Activated CD4-positive, alpha-beta memory T cell treated with anti-CD3 and anti-CD28 coated beads for 36 hours (primary cell): ENCODE measurements at regions not wholly inside any gene's neighbourhood (a gene's known extent, or its start where the extent isn't known, plus 50 kb on each side); places are given as distances from the start of the nearest gene placed in this dataset.
"Not testable (repeated sequence)": the region's sequence is repeated elsewhere in the genome, so short reads cannot be mapped to it uniquely, and the experiment has no call there.

Source experiments
- CTCF ChIA-PET: fragments of 350-600 bp; sonication (Branson Sonifier 250); formaldehyde crosslinking; loops from one replicate; lab custom pipeline; 2021; ENCODE audit warnings: antibody characterized with exemption, inconsistent platforms; lab: Charles Lee
- POLR2A ChIA-PET: fragments of 350-600 bp; sonication (Branson Sonifier 250); formaldehyde crosslinking; loops from one replicate; lab custom pipeline; 2021; ENCODE audit warnings: antibody characterized with exemption; lab: Charles Lee
- DNase-seq: peaks from one replicate; pipeline ENCODE4 v3.0.0-alpha.2; 2020
- H3K27ac Mint-ChIP-seq: one replicate; pipeline ENCODE4 v1.8.0; 2021; ENCODE audit warnings: mixed read lengths
- H3K27me3 Mint-ChIP-seq: one replicate; pipeline ENCODE4 v1.8.0; 2021; ENCODE audit warnings: mixed read lengths
- H3K36me3 Mint-ChIP-seq: one replicate; pipeline ENCODE4 v1.8.0; 2021; ENCODE audit warnings: mixed read lengths
- H3K4me1 Mint-ChIP-seq: one replicate; pipeline ENCODE4 v1.8.0; 2021; ENCODE audit warnings: low read depth, mixed read lengths
- H3K4me3 Mint-ChIP-seq: one replicate; pipeline ENCODE4 v1.8.0; 2021; ENCODE audit warnings: mild to moderate bottlenecking, mixed read lengths
- H3K9me3 Mint-ChIP-seq: one replicate; pipeline ENCODE4 v1.8.0; 2021; ENCODE audit warnings: mixed read lengths
- intact Hi-C: fragments of 100-400 bp; cut with micrococcal nuclease; formaldehyde crosslinking; loops from one replicate; pipeline ENCODE4 v1.15.1; 2023

DNA sequence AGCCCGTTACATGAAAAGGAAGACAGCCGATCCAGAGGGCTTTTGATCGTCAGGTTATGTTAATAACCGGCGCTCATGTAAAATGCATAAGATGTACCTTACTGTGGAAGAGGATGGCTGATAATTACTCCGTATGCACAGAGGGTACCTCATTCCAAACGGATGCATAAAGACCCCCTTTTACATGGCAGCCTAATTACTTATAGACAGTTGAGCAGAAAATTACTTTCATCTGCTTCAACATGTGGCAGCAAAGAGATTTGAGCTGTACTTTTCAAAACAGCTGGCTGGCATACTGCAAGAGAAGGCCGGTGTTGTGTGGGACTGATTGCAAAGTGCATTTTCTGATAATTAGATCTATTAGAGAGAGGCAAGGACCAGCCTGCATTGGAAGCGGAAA lies 103.4 kb downstream of the SHOX start:
- ChIA-PET CTCF (no interaction called here), POLR2A (no interaction called here)
- intact Hi-C loops = no loop called here
- no peak for DNase-seq
- peaks cover 5% of the 10 kb centered on the region for H3K9me3 Mint-ChIP-seq
- H3K27ac Mint-ChIP-seq = no peak overlapping the region
- H3K27me3 Mint-ChIP-seq = no peaks in the 10 kb centered on the region
- H3K4me3 Mint-ChIP-seq = no peak overlapping the region
- no peaks in the 10 kb centered on the region for H3K4me1 Mint-ChIP-seq
- H3K36me3 Mint-ChIP-seq = no peaks in the 10 kb centered on the region

DNA sequence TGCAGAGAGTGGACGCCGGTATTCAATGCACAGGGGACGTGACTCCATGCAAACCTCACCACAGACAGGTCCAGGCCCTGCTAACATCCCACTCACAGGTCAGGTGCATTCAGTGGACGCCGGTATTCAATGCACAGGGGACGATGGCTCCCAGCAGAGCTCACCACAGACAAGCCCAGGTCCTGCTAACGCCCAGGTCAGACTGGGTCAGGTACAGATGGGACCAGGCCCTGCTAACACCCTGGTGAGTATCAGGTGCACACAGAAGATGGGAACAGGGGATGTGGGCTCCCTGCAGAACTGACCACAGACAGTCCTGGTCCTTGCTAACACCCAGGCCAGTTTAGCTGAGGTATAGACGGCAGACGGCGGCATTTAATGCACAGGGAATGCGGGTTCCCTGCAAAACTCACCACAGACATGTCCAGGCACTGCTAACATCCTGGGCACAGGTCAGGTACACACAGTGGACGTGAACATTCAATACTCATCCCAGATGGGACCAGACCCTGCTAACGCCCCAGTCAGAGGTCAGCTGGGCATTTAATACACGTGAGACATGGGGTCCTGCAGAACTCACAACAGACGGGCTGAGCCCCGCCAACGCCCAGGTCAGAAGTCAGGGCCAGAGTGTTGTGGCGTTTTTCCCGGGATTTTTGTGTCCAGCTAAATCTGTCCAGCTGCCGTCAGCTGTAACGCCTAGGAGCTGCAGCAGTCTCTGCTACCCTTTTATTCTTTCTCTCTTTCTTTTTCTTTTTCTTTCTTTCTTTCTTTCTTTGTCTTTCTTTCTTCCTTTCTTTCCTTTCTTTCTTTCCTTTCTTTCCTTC lies 99.2 kb downstream of the SHOX start:
- Mint-ChIP-seq H3K9me3 (peaks cover 6% of the 10 kb centered on the region), H3K4me1 (no peaks in the 10 kb centered on the region)
- intact Hi-C loops = no loop called here

DNA sequence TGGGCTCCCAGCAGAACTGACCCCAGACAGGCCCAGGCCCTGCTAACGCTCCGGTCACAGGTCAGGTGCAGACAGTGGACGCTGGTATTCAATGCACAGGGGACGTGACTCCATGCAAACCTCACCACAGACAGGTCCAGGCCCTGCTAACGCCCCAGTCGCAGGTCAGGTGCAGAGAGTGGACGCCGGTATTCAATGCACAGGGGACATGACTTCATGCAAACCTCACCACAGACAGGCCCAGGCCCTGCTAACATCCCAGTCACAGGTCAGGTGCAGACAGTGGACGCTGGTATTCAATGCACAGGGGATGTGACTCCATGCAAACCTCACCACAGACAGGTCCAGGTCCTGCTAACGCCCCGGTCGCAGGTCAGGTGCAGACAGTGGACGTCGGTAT lies 98.5 kb downstream of the SHOX start:
- H3K27me3 Mint-ChIP-seq, CTCF ChIA-PET, POLR2A ChIA-PET, intact Hi-C loops, H3K36me3 Mint-ChIP-seq, DNase-seq, H3K27ac Mint-ChIP-seq, H3K4me1 Mint-ChIP-seq, H3K4me3 Mint-ChIP-seq: not testable (repeated sequence)
- peaks cover 11% of the 10 kb centered on the region for H3K9me3 Mint-ChIP-seq

More for the DNA sequence above, 99.2 kb downstream of the SHOX start:
- POLR2A ChIA-PET = no interaction called here
- Mint-ChIP-seq H3K4me3 (no peak overlapping the region), H3K27ac (no peak overlapping the region), H3K27me3 (no peaks in the 10 kb centered on the region), H3K36me3 (no peaks in the 10 kb centered on the region)
- DNase-seq = no peak
- CTCF ChIA-PET = no interaction called here

DNA sequence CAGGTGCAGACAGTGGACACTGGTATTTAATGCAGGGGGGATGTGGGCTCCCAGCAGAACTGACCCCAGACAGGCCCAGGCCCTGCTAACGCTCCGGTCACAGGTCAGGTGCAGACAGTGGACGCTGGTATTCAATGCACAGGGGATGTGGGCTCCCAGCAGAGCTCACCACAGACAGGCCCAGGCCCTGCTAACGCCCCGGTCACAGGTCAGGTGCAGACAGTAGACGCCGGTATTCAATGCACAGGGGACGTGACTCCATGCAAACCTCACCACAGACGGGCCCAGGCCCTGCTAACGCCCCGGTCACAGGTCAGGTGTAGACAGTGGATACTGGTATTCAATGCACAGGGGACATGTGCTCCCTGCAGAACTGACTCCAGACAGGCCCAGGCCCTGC lies 98.0 kb downstream of the SHOX start:
- H3K27ac Mint-ChIP-seq, DNase-seq, H3K4me1 Mint-ChIP-seq, H3K4me3 Mint-ChIP-seq, intact Hi-C loops, POLR2A ChIA-PET, CTCF ChIA-PET, H3K27me3 Mint-ChIP-seq, H3K36me3 Mint-ChIP-seq: not testable (repeated sequence)
- H3K9me3 Mint-ChIP-seq = peaks cover 16% of the 10 kb centered on the region

DNA sequence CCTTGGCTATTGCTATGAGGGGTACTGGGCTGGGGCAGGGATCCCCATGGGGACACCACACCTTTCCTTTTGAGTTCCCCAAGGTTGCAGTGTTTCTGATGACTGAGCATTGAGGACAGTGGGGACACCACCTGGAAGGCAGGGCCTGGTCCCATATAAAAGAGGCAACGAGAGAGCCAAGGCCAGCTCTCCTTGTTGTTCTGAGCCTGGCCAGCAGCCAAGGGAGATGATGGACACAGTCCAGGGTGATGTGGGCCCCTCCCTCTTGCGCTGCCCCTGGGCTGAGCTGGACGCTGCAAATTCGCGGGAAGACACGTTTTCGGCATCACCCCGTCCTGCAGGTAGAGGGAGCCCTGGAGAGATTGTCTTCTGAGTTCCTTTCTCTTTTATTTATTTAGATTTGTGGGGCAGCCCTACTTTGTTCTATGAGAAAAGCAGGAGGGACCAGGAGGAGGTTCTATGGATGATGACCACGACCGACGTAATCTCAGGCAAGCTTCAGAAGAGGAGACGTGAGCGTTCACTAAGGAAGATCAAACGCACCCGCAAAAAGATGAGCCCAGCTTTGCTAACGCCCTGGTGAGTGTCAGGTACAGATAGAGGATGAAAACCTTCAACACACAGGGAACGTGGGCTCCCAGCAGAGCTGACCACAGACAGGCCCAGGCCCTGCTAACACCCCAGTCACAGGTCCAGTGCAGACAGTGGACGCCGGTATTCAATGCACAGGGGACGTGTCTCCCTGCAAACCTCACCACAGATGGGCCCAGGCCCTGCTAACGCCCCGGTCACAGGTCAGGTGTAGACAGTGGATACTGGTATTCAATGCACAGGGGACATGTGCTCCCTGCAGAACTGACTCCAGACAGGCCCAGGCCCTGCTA lies 97.4 kb downstream of the SHOX start:
- H3K27ac Mint-ChIP-seq = no peak overlapping the region

DNA sequence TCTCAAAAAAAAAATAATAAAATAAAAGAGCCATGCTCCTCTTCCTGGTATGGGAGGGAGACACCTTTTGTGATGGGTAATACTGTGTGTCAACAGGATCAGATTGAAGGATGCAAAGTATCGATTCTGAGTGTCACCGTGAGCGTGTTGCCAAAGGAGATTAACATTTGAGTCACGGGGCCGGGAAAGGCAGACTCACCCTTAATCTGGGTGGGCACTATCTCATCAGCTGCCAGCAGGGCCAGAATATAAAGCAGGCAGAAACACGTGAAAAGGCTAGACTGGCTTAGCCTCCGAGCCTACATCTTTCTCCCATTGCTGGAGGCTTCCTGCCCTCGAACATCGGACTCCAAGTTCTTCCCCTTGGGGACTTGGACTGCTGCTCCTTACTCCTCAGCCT lies 95.4 kb downstream of the SHOX start:
- ChIA-PET CTCF (no interaction called here), POLR2A (no interaction called here)
- Mint-ChIP-seq H3K9me3 (peaks cover 20% of the 10 kb centered on the region), H3K27me3 (no peaks in the 10 kb centered on the region), H3K4me1 (no peaks in the 10 kb centered on the region), H3K27ac (no peak overlapping the region), H3K4me3 (no peak overlapping the region), H3K36me3 (no peaks in the 10 kb centered on the region)
- intact Hi-C loops = no loop called here
- DNase-seq = no peak

More for the DNA sequence above, 97.4 kb downstream of the SHOX start:
- intact Hi-C loops = no loop called here
- ChIA-PET POLR2A (no interaction called here), CTCF (no interaction called here)
- Mint-ChIP-seq H3K27me3 (no peaks in the 10 kb centered on the region), H3K4me1 (no peaks in the 10 kb centered on the region), H3K36me3 (no peaks in the 10 kb centered on the region), H3K4me3 (no peak overlapping the region), H3K9me3 (peaks cover 20% of the 10 kb centered on the region)
- no peak for DNase-seq

DNA sequence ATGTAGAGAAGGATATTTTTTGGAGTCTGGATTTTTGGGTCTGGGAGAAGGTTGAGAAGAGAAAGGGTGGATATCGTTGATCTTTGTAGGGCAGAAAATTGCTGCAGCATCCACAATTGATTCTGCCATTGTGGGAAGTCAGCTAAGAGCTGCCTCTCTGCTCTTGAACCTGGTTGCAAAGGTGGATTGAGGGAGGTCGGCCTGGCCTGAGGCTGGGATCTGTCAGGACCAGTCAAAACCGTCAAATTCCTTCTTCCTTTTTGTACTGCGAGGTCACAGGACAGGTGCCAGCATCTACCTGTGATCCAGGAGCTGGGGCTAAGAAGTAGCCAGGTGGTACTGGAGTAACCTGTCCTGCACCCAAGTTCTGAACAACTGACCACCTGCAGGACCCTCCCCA lies 93.7 kb downstream of the SHOX start:
- Mint-ChIP-seq H3K27me3 (no peaks in the 10 kb centered on the region), H3K9me3 (peaks cover 26% of the 10 kb centered on the region), H3K4me1 (no peaks in the 10 kb centered on the region), H3K36me3 (no peaks in the 10 kb centered on the region), H3K4me3 (no peak overlapping the region), H3K27ac (no peak overlapping the region)
- no peak for DNase-seq
- CTCF ChIA-PET = no interaction called here
- POLR2A ChIA-PET = no interaction called here
- intact Hi-C loops = no loop called here

DNA sequence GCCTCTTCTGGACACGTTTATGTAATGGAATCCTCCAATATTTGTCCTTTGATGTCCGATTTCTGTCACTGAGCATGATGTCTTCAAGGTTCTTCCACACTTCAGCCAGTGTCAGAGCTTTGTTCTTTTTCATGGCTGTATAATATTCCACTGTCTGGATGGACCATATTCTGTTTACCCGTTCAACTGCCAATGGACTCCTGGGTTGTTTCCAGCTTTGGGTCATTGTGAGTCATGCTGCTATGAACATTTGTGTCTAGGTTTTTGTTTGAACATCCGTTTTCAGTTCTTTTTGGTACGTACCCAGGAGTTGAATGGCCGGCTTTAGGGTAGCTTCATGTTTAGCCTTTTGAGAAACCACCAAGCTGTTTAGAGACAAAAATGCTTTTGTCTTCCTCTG lies 93.2 kb downstream of the SHOX start:
- ChIA-PET CTCF (no interaction called here), POLR2A (no interaction called here)
- Mint-ChIP-seq H3K27ac (no peak overlapping the region), H3K4me1 (no peaks in the 10 kb centered on the region), H3K9me3 (peaks cover 28% of the 10 kb centered on the region), H3K27me3 (no peaks in the 10 kb centered on the region), H3K4me3 (no peak overlapping the region), H3K36me3 (no peaks in the 10 kb centered on the region)
- intact Hi-C loops = no loop called here
- no peak for DNase-seq

DNA sequence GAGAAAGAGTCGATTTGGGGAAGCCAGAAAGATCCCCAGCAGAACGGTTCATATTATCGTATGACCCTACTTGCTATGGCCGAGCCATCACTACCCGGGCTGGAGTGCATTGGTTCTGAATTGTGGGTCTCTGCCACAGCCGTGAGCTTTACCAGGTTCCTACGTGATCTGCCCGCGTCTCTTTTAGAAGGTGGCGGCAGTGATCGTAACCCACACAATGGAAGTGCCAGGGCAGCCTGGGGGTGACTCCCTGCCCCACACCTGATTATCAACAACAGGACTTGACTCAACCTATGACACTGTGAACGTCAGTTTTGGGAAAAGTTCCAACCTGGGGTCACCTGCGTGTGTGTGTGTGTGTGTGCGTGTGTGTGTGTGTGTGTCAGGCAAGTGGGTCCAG lies 90.8 kb downstream of the SHOX start:
- POLR2A ChIA-PET = no interaction called here
- no peak for DNase-seq
- Mint-ChIP-seq H3K4me1 (no peaks in the 10 kb centered on the region), H3K4me3 (no peak overlapping the region), H3K27ac (no peak overlapping the region), H3K9me3 (peaks cover 38% of the 10 kb centered on the region), H3K27me3 (no peaks in the 10 kb centered on the region), H3K36me3 (peaks cover 4% of the 10 kb centered on the region)
- CTCF ChIA-PET = no interaction called here
- intact Hi-C loops = no loop called here

DNA sequence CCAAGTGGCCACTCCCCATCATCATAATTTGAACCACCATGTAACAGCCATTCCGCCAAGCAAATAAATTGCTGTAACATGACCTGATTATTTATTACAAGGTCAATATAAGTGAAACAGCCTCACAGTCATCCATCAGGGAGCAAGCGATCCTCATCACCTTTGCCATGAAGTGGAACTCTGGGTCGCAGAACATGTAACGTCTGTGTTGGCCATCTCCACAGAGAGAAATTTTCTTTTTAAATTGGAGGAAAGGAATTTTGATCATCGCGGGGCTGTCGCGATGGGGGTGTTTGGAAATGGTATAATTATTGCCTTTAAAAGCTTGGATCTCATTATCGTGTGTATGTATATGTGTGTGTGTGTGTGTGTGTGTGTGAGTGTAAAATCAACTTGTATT lies 90.2 kb downstream of the SHOX start:
- Mint-ChIP-seq H3K27ac (no peak overlapping the region), H3K9me3 (peaks cover 36% of the 10 kb centered on the region), H3K27me3 (no peaks in the 10 kb centered on the region), H3K36me3 (peaks cover 4% of the 10 kb centered on the region), H3K4me3 (no peak overlapping the region), H3K4me1 (no peaks in the 10 kb centered on the region)
- CTCF ChIA-PET = no interaction called here
- intact Hi-C loops = no loop called here
- DNase-seq = no peak
- POLR2A ChIA-PET = no interaction called here

DNA sequence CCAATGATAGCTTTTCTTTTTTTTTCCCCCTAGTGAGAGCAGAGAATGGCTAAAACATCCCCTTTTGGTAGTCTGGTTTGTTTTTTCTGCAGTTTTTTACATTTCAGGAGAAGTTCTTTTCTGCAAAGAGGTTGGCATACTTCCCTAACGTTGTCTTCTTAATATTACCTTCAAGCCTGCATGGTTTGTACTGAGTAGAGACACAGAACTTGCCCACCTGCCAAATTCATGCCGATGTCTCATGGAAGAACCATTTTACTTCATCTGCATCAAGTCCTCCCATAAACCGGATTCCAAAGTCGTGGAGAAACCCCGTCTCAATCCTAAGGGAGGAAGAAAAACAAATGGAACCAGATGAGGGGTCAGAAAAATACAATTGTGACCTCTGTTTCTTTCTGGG lies 89.7 kb downstream of the SHOX start:
- H3K27ac Mint-ChIP-seq = no peak overlapping the region
- CTCF ChIA-PET = no interaction called here
- POLR2A ChIA-PET = no interaction called here
- DNase-seq = no peak
- no peak overlapping the region for H3K4me3 Mint-ChIP-seq
- peaks cover 32% of the 10 kb centered on the region for H3K9me3 Mint-ChIP-seq
- no peaks in the 10 kb centered on the region for H3K27me3 Mint-ChIP-seq
- H3K36me3 Mint-ChIP-seq = peaks cover 4% of the 10 kb centered on the region
- intact Hi-C loops = no loop called here
- H3K4me1 Mint-ChIP-seq = no peaks in the 10 kb centered on the region

DNA sequence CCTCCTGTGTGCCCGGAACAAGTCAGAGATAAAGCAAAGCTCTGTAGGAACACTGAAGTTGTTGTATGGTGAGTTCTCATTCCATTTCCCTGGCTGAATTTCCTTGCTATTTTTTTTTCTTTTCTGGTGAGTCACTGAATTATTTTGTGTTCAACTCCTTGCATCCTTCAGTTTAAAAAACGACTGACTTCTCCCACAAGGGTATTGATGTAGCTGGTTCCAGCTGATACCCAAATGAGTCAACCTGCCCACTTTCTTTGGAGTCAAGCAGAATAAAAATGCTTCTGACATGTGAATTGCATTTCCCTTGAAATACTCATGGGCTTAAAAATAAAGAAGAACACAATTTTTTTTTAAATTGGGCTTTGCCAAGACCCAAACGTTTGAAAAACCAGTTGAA lies 85.5 kb downstream of the SHOX start:
- Mint-ChIP-seq H3K36me3 (peaks cover 4% of the 10 kb centered on the region), H3K27ac (no peak overlapping the region), H3K4me3 (no peak overlapping the region), H3K27me3 (no peaks in the 10 kb centered on the region), H3K9me3 (peaks cover 34% of the 10 kb centered on the region), H3K4me1 (no peaks in the 10 kb centered on the region)
- POLR2A ChIA-PET = no interaction called here
- intact Hi-C loops = no loop called here
- CTCF ChIA-PET = no interaction called here
- DNase-seq = no peak
